Activated CD8-positive, alpha-beta memory T cell treated with anti-CD3 and anti-CD28 coated beads, Interleukin-2, amount 50 U/mL, for 4 hours (primary cell): ENCODE measurements at regions not wholly inside any gene's neighbourhood (a gene's known extent, or its start where the extent isn't known, plus 50 kb on each side); places are given as distances from the start of the nearest gene placed in this dataset.

Experiments used
- DNase-seq: peaks from one replicate; pipeline ENCODE4 v3.0.0-alpha.2; 2020

- no peak for DNase-seq
These were observed 813.9 kb upstream of the CNTNAP5 start for GRCh38 chr2:123211181-123211580.

GRCh38 chr2:123245156-123245555 is 779.9 kb upstream of the CNTNAP5 start:
- no peak for DNase-seq

- no peak for DNase-seq
These were observed 766.1 kb upstream of the CNTNAP5 start for GRCh38 chr2:123258877-123259539.

GRCh38 chr2:123262856-123263255 is 762.2 kb upstream of the CNTNAP5 start:
- no peak for DNase-seq

GRCh38 chr2:123283431-123283830 is 741.7 kb upstream of the CNTNAP5 start:
- no peak for DNase-seq

- DNase-seq, result no peak
These were observed 721.4 kb upstream of the CNTNAP5 start for GRCh38 chr2:123303731-123304130.
